ENCODE measurements at regions not wholly inside any gene's neighbourhood (a gene's known extent, or its start where the extent isn't known, plus 50 kb on each side); places are given as distances from the start of the nearest gene placed in this dataset.

DNA sequence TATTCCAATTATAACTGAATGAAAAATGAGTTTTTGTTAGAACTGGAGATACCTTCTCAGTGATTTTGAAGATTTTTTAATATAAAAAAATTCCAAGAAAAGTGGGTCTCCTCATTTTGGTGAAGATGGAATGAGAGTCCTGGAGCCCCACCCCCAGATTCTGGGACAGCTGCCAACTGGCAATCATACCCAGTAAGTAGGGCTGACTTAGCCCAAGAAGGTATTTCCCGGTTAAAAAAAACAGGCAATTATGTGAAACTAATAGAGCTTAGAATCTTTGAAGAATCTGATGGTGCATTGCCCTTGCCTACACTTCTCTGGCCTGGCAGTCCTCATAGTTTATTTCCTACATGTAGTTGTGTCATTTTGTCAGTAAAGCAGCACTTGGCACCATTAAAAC is 52.8 kb upstream of the VWDE start:
- no peak for FAIRE-seq
- no peak for DNase-seq (ENCODE audit: low read depth)
- no peak overlapping the region for H3K4me3 ChIP-seq (ENCODE audit: low read depth, low read length)
- H3K27me3 ChIP-seq (ENCODE audit: control insufficient read depth, insufficient read depth, low read length): no peaks in the 10 kb centered on the region
- TF ChIP-seq, protein P1, sequence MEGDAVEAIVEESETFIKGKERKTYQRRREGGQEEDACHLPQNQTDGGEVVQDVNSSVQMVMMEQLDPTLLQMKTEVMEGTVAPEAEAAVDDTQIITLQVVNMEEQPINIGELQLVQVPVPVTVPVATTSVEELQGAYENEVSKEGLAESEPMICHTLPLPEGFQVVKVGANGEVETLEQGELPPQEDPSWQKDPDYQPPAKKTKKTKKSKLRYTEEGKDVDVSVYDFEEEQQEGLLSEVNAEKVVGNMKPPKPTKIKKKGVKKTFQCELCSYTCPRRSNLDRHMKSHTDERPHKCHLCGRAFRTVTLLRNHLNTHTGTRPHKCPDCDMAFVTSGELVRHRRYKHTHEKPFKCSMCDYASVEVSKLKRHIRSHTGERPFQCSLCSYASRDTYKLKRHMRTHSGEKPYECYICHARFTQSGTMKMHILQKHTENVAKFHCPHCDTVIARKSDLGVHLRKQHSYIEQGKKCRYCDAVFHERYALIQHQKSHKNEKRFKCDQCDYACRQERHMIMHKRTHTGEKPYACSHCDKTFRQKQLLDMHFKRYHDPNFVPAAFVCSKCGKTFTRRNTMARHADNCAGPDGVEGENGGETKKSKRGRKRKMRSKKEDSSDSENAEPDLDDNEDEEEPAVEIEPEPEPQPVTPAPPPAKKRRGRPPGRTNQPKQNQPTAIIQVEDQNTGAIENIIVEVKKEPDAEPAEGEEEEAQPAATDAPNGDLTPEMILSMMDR (IDR thresholded peaks at IDR 0.05; ENCODE audit: insufficient read depth, low read length, severe bottlenecking): no peak
- H3K36me3 ChIP-seq (ENCODE audit: control insufficient read depth, insufficient read depth, low read length): no peaks in the 10 kb centered on the region

DNA sequence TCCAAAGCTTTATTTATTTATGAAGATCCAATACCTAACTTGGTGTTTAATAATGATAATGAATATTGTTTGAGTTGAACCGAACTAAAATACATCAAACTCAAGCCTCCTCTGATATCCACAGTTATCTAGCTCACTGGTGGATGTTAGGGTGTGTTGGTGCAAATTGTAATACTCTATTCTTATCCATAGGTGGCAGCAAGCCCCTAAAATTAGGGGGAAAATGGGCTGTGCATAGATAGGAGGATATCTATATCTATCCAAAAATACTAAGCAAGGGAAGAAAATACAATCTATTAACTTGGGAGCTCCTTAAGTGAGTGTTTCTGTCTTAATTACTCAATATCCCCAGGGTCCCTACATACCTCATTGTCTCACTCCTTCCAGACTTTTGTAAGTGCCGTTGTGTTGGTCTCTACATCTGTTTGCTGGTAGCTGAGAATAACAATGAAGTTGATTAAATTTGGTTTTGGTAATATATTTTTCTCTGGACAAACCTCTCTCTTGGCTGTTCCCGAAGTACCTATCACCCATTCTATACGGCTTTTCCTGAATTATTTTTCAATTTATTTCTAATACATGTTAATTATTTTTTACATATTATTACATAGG is 55.0 kb upstream of the VWDE start:
- H3K36me3 ChIP-seq (ENCODE audit: control insufficient read depth, insufficient read depth, low read length): no peaks in the 10 kb centered on the region
- TF ChIP-seq, protein P1 (IDR thresholded peaks at IDR 0.05; ENCODE audit: insufficient read depth, low read length, severe bottlenecking): peak; percentile 62
- H3K4me3 ChIP-seq (ENCODE audit: low read depth, low read length): no peak overlapping the region
- peak; percentile 34 for DNase-seq (ENCODE audit: low read depth)
- H3K27me3 ChIP-seq (ENCODE audit: control insufficient read depth, insufficient read depth, low read length): no peaks in the 10 kb centered on the region
- FAIRE-seq: no peak

DNA sequence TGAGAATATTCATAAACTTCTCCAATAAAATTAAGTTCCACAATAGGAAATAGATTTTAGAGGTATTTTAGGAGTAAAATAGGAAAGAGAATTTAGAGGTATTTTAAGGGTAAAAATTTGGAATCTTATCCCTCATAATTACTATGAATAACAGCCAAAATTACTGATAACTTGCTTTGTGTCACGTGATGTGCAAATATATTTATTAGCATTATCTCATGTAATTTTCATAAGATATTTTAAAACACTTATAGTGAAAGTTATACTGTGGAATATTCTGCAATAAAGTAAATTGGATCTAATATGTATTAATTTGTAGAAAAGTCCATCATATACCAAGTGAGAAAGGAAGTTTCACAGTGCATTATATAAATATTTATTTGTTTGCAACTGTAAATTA is 64.2 kb upstream of the VWDE start:
- TF ChIP-seq, protein P1 (IDR thresholded peaks at IDR 0.05; ENCODE audit: insufficient read depth, low read length, severe bottlenecking): no peak
- Histone ChIP-seq H3K36me3 (ENCODE audit: control insufficient read depth, insufficient read depth, low read length) (no peaks in the 10 kb centered on the region), H3K4me3 (ENCODE audit: low read depth, low read length) (no peak overlapping the region), H3K27me3 (ENCODE audit: control insufficient read depth, insufficient read depth, low read length) (no peaks in the 10 kb centered on the region)
- no peak for FAIRE-seq
- DNase-seq (ENCODE audit: low read depth): no peak

DNA sequence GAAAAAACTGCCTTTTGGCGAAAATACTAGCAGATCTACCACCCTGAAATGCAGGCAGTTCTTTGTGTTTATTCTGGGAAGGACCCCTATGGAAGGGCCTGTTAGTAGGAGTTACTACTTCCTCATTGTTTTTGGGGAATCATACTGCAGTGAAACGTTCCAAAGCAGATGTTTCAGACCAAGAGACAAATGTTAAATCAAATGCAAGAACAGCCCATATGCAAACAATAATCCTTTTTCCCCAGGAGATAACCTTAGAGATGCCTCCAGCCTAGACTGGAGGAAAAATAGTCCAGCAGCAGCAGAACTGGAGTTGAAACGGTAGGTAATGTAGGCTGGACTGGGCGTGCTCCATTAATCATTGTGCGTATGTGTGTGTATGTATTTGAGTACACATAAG is 65.9 kb upstream of the VWDE start:
- H3K27me3 ChIP-seq (ENCODE audit: control insufficient read depth, insufficient read depth, low read length): no peaks in the 10 kb centered on the region
- no peak overlapping the region for H3K4me3 ChIP-seq (ENCODE audit: low read depth, low read length)
- H3K36me3 ChIP-seq (ENCODE audit: control insufficient read depth, insufficient read depth, low read length): no peaks in the 10 kb centered on the region
- TF ChIP-seq, protein P1 (IDR thresholded peaks at IDR 0.05; ENCODE audit: insufficient read depth, low read length, severe bottlenecking): no peak
- no peak for DNase-seq (ENCODE audit: low read depth)
- no peak for FAIRE-seq

DNA sequence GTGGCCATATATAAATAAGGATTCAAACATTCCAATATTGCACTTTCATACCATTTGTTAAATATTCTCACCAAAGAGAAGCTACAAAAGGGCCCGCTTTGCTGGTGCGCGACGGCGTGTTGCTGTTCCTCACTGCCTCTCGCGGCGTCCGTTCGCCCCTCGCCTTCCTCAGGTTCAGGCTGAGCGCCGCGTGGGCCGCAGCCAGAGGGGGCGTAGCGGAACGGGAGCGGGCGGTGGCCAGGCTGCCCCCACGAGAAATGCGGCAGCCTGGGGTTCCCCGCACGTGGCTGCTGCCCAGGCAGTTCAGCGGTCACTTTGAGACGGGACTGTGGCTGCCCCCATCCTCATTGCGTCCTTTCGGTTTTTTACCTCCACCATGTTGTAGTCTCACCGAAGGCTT is 67.3 kb upstream of the VWDE start:
- TF ChIP-seq, protein P1 (IDR thresholded peaks at IDR 0.05; ENCODE audit: insufficient read depth, low read length, severe bottlenecking): no peak
- Histone ChIP-seq H3K36me3 (ENCODE audit: control insufficient read depth, insufficient read depth, low read length) (no peaks in the 10 kb centered on the region), H3K27me3 (ENCODE audit: control insufficient read depth, insufficient read depth, low read length) (no peaks in the 10 kb centered on the region), H3K4me3 (ENCODE audit: low read depth, low read length) (no peak overlapping the region)
- DNase-seq (ENCODE audit: low read depth): no peak
- FAIRE-seq: no peak

DNA sequence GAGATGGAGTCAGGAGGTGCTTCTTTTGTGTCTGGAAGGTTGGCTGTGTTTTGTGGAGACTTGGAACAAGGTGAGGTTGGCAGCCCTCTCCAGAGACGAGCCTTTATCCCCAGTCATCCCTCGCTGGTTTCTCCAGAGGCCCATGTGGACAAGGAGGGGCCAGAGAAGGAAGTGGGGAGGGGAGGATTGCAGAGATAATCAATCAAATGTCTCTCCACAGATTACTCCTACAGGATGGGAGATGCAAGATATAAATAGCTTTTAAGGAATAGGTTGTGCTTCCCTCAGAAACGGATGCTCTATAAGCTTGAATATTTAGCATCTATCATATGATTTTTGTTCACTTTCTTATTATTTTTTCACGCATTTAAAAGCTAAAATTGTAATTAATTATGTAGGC is 70.4 kb upstream of the VWDE start:
- Histone ChIP-seq H3K36me3 (ENCODE audit: control insufficient read depth, insufficient read depth, low read length) (no peaks in the 10 kb centered on the region), H3K27me3 (ENCODE audit: control insufficient read depth, insufficient read depth, low read length) (no peaks in the 10 kb centered on the region), H3K4me3 (ENCODE audit: low read depth, low read length) (no peak overlapping the region)
- DNase-seq (ENCODE audit: low read depth): no peak
- FAIRE-seq: no peak
- TF ChIP-seq, protein P1 (IDR thresholded peaks at IDR 0.05; ENCODE audit: insufficient read depth, low read length, severe bottlenecking): no peak
